Bronchial epithelial cell (primary cell): ENCODE measurements at regions not wholly inside any gene's neighbourhood (a gene's known extent, or its start where the extent isn't known, plus 50 kb on each side); places are given as distances from the start of the nearest gene placed in this dataset.
A peak's percentile ranks its signal among the peaks of the same experiment; 100 is the strongest.
"Not testable (repeated sequence)": the region's sequence is repeated elsewhere in the genome, so short reads cannot be mapped to it uniquely, and the experiment has no call there.

ENCODE experiments used
- DNase-seq: peaks from one replicate; pipeline ENCODE4 v3.0.0-alpha.2; 2010; ENCODE audit warnings: low read depth
- FAIRE-seq: peaks from 2 replicates; lab custom pipeline; 2011; peaks lifted over from hg19 to GRCh38; lab: Jason Lieb, UNC
- H3K27me3 ChIP-seq: 2 replicates; pipeline ENCODE4 v1.5.1; 2011; ENCODE audit warnings: low read length; ENCODE audit not compliant: control insufficient read depth, insufficient read depth
- H3K36me3 ChIP-seq: 2 replicates; pipeline ENCODE4 v1.5.1; 2011; ENCODE audit warnings: low read length; ENCODE audit not compliant: control insufficient read depth, insufficient read depth
- H3K4me3 ChIP-seq: 2 replicates; pipeline ENCODE4 v1.5.1; 2011; ENCODE audit warnings: mild to moderate bottlenecking, low read depth, low read length, control low read depth
- CTCF ChIP-seq: IDR thresholded peaks from 2 replicates; pipeline ENCODE4 v1.5.1; 2011; ENCODE audit warnings: mild to moderate bottlenecking, moderate library complexity, low read length, control low read depth, inconsistent platforms; ENCODE audit not compliant: insufficient read depth, severe bottlenecking

- Histone ChIP-seq H3K4me3 (no peak overlapping the region), H3K36me3 (no peaks in the 10 kb centered on the region), H3K27me3 (no peaks in the 10 kb centered on the region)
- FAIRE-seq (no peak), DNase-seq (no peak)
- no peak for TF ChIP-seq CTCF
Measured at GRCh38 chr7:152502813-152503790, 67.3 kb upstream of the KMT2C start.

GRCh38 chr7:152501506-152501905 is 65.7 kb upstream of the KMT2C start:
- no peak for TF ChIP-seq CTCF
- no peak for DNase-seq
- FAIRE-seq, result no peak
- Histone ChIP-seq H3K27me3 (no peaks in the 10 kb centered on the region), H3K4me3 (no peak overlapping the region), H3K36me3 (no peaks in the 10 kb centered on the region)

GRCh38 chr7:152499969-152500368 is 64.2 kb upstream of the KMT2C start:
- not testable (repeated sequence) for H3K36me3 ChIP-seq, H3K27me3 ChIP-seq, H3K4me3 ChIP-seq, FAIRE-seq
- DNase-seq, result peak; percentile 27

- DNase-seq (no peak), FAIRE-seq (no peak)
- Histone ChIP-seq H3K27me3 (no peaks in the 10 kb centered on the region), H3K4me3 (no peak overlapping the region), H3K36me3 (no peaks in the 10 kb centered on the region)
- no peak for TF ChIP-seq CTCF
Measured at GRCh38 chr7:152495867-152496266, 60.1 kb upstream of the KMT2C start.

- Histone ChIP-seq H3K36me3 (no peaks in the 10 kb centered on the region), H3K4me3 (no peak overlapping the region), H3K27me3 (no peaks in the 10 kb centered on the region)
- TF ChIP-seq CTCF, result no peak
- no peak for FAIRE-seq
- DNase-seq, result no peak
Measured at GRCh38 chr7:152492952-152493351, 57.1 kb upstream of the KMT2C start.

- no peak for DNase-seq
- FAIRE-seq, result no peak
- TF ChIP-seq CTCF, result no peak
- Histone ChIP-seq H3K36me3 (no peaks in the 10 kb centered on the region), H3K27me3 (no peaks in the 10 kb centered on the region), H3K4me3 (no peak overlapping the region)
Measured at GRCh38 chr7:152489044-152489443, 53.2 kb upstream of the KMT2C start.
